ENCODE measurements at regions not wholly inside any gene's neighbourhood (a gene's known extent, or its start where the extent isn't known, plus 50 kb on each side); places are given as distances from the start of the nearest gene placed in this dataset.

DNA sequence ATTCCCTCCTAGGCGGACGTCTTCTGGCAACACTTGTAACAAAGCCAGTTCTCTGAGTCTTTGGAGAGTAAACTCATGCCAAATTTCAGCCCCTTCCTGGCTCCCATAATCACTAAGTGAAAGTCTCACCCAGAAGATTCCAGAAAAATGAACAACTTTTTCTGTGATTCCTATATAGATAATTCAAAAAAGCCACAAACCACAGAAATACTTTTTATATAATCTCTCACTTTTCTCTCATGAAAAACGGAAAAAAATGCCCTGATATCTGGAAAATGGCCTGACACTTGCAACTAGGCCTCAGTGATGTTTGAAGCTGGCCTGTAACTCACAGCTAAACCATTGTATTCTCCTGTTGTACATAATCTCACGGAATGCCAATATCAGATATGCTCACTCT lies 296.2 kb downstream of the HTR7 start:
- no peak overlapping the region for H3K4me3 ChIP-seq
- ATAC-seq: no peak
- DNase-seq: no peak
- H3K4me1 ChIP-seq: no peaks in the 10 kb centered on the region
- no peaks in the 10 kb centered on the region for H3K36me3 ChIP-seq
- in situ Hi-C loops (cut with MboI; ENCODE audit: low sequenced_read_pairs in 4 of 4): no loop called here
- H3K27me3 ChIP-seq: no peaks in the 10 kb centered on the region
- H3K27ac ChIP-seq: no peak overlapping the region
- no peaks in the 10 kb centered on the region for H3K9me3 ChIP-seq
- TF ChIP-seq POLR2A (IDR thresholded peaks at IDR 0.05): no peak
- TF ChIP-seq, protein P1, sequence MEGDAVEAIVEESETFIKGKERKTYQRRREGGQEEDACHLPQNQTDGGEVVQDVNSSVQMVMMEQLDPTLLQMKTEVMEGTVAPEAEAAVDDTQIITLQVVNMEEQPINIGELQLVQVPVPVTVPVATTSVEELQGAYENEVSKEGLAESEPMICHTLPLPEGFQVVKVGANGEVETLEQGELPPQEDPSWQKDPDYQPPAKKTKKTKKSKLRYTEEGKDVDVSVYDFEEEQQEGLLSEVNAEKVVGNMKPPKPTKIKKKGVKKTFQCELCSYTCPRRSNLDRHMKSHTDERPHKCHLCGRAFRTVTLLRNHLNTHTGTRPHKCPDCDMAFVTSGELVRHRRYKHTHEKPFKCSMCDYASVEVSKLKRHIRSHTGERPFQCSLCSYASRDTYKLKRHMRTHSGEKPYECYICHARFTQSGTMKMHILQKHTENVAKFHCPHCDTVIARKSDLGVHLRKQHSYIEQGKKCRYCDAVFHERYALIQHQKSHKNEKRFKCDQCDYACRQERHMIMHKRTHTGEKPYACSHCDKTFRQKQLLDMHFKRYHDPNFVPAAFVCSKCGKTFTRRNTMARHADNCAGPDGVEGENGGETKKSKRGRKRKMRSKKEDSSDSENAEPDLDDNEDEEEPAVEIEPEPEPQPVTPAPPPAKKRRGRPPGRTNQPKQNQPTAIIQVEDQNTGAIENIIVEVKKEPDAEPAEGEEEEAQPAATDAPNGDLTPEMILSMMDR (IDR thresholded peaks at IDR 0.05 in 4 of 5, conservative IDR thresholded peaks at IDR 0.05 in 1 of 5): no peak
- intact Hi-C loops (cut with DNase I; ENCODE audit: low total_unique reads): no loop called here

DNA sequence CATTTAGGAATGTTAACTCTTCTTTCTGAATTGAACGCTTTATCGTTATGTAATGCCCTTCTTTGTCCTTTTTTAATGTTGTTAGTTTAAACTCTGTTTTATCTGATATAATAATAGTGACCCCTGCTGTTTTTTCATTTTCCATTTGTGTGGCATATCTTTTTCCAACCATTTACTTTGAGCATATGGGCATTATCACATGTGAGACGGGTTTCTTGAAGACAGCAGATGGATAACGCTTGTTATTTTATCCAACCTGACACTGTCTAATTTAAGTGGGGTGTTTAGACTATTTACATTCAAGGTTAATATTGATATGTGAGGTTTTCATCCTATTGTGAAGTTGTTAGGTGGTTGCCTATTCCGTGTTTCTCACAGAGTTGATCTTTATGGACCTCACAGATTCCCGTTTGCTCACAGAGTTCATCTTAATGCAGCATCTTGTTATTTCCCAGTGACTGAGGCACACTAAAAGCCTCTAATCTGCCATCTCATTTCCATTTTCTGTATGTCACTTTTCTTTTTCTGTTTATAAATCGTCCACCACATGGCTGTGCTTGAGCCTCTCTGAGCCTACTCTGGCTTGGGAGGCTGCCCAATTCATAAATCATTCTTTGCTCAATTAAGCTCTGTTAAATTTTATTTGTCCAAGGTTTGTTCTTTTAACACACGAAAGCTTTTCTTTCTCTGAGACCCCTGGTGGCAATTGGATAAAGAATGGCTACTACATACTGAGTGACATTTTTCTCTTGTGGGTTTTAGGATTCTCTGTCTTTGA lies 286.2 kb downstream of the HTR7 start:
- intact Hi-C loops (cut with DNase I; ENCODE audit: low total_unique reads): no loop called here
- H3K4me1 ChIP-seq: no peaks in the 10 kb centered on the region
- no peaks in the 10 kb centered on the region for H3K36me3 ChIP-seq
- H3K27me3 ChIP-seq: no peaks in the 10 kb centered on the region
- no peaks in the 10 kb centered on the region for H3K9me3 ChIP-seq
- no peak overlapping the region for H3K4me3 ChIP-seq
- ATAC-seq (no peak), DNase-seq (no peak)
- no peak for TF ChIP-seq POLR2A (IDR thresholded peaks at IDR 0.05)
- TF ChIP-seq, protein P1 (IDR thresholded peaks at IDR 0.05 in 4 of 5, conservative IDR thresholded peaks at IDR 0.05 in 1 of 5): no peak
- in situ Hi-C loops (cut with MboI; ENCODE audit: low sequenced_read_pairs in 4 of 4): no loop called here
- no peak overlapping the region for H3K27ac ChIP-seq

DNA sequence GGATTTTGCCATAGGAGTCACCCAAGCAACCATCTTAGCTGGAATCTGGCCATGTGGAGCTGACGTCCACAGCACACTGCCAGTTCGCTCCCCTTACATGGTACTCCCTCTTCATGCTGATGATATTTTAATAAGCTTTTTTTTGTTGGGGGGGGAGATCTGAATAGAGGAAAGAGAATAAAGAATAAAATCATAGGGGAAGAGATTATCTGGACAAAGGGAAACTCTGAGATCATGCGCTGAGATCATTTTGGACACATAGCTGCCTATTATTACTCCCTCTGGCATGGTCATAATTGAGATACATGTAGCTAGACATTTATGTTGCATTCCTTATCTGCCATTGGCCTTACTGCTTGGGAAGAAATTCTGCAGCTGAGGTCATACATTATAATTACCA lies 282.7 kb downstream of the HTR7 start:
- no peak for TF ChIP-seq POLR2A (IDR thresholded peaks at IDR 0.05)
- TF ChIP-seq, protein P1 (IDR thresholded peaks at IDR 0.05 in 4 of 5, conservative IDR thresholded peaks at IDR 0.05 in 1 of 5): no peak
- Histone ChIP-seq H3K36me3 (no peaks in the 10 kb centered on the region), H3K4me3 (no peak overlapping the region), H3K27ac (no peak overlapping the region), H3K4me1 (no peaks in the 10 kb centered on the region), H3K9me3 (no peaks in the 10 kb centered on the region), H3K27me3 (no peaks in the 10 kb centered on the region)
- intact Hi-C loops (cut with DNase I; ENCODE audit: low total_unique reads): no loop called here
- in situ Hi-C loops (cut with MboI; ENCODE audit: low sequenced_read_pairs in 4 of 4): no loop called here
- ATAC-seq (no peak), DNase-seq (no peak)

DNA sequence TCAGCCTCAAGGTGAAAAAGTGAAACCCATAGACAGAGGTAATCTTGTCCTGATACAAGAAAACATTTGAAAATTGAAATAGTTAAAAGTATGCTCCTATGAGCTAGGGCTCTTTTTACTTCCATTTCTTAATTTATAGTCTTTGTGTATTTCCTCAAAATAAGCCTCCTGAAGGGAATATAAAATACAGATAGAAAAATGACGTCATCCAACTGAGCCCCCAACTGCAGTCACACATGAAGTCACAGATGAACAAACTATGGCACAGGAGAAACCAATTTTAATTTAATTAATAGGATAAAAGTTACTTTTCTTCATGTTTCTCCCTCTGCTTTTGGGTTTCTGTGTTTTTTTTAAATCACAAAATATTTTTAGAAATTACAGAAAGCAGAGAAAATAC lies 280.3 kb downstream of the HTR7 start:
- Histone ChIP-seq H3K27ac (no peak overlapping the region), H3K4me1 (no peaks in the 10 kb centered on the region), H3K36me3 (no peaks in the 10 kb centered on the region), H3K4me3 (no peak overlapping the region), H3K27me3 (no peaks in the 10 kb centered on the region), H3K9me3 (no peaks in the 10 kb centered on the region)
- no peak for TF ChIP-seq POLR2A (IDR thresholded peaks at IDR 0.05)
- TF ChIP-seq, protein P1 (IDR thresholded peaks at IDR 0.05 in 4 of 5, conservative IDR thresholded peaks at IDR 0.05 in 1 of 5): no peak
- intact Hi-C loops (cut with DNase I; ENCODE audit: low total_unique reads) (no loop called here), in situ Hi-C loops (cut with MboI; ENCODE audit: low sequenced_read_pairs in 4 of 4) (no loop called here)
- DNase-seq (no peak), ATAC-seq (no peak)

All from gastrocnemius medialis (tissue), 4 donors.